ENCODE measurements at regions not wholly inside any gene's neighbourhood (a gene's known extent, or its start where the extent isn't known, plus 50 kb on each side); places are given as distances from the start of the nearest gene placed in this dataset.

DNA sequence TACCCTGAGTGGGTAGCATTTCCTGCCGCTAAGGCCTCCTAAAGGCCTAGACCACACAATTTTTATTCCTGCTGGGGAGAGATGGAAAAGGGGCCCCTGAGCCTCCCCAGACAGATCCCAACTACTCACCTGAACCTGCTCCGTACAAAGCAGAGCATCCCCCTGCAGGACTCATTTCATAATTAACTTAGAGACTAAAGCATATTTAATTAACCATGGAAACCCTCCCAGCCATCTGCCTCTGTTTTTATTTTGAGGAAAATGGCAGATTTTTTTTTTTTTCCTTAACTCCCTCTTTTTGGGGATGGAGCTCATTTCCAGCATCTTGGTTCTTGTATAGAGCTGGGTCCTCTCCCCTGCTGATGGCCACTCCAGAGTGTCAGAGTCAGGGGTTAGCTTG lies 96.5 kb upstream of the CRHR1 start:
- in situ Hi-C loops (cut with HindIII; ENCODE audit: low sequenced_read_pairs): no loop called here
- TF ChIP-seq, protein P1, sequence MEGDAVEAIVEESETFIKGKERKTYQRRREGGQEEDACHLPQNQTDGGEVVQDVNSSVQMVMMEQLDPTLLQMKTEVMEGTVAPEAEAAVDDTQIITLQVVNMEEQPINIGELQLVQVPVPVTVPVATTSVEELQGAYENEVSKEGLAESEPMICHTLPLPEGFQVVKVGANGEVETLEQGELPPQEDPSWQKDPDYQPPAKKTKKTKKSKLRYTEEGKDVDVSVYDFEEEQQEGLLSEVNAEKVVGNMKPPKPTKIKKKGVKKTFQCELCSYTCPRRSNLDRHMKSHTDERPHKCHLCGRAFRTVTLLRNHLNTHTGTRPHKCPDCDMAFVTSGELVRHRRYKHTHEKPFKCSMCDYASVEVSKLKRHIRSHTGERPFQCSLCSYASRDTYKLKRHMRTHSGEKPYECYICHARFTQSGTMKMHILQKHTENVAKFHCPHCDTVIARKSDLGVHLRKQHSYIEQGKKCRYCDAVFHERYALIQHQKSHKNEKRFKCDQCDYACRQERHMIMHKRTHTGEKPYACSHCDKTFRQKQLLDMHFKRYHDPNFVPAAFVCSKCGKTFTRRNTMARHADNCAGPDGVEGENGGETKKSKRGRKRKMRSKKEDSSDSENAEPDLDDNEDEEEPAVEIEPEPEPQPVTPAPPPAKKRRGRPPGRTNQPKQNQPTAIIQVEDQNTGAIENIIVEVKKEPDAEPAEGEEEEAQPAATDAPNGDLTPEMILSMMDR (IDR thresholded peaks at IDR 0.05; ENCODE audit: low read depth, low read length): no peak
- H3K4me3 ChIP-seq (ENCODE audit: low read depth, low read length): no peak overlapping the region
- no peak for DNase-seq (ENCODE audit: low read depth, low spot score)

DNA sequence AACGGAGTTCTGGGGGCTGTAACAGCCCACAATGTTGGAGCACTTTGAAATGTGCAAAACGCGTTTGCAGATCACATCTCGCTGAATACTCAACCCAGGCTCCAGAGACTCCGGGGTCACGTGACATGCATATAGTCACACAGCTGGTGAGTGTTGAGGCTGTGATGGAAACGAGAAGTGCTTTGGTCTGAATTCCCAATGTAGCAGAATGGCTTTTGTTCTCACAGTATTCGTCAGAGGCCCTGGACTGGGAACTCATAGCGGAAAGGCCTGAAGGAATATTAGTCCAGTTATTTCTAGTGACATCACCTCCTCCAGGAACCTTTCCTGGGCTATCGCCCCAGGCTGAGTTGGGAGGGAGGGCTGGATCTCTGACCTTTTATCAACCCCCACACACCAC lies 95.8 kb upstream of the CRHR1 start:
- in situ Hi-C loops (cut with HindIII; ENCODE audit: low sequenced_read_pairs): no loop called here
- DNase-seq (ENCODE audit: low read depth, low spot score): no peak

DNA sequence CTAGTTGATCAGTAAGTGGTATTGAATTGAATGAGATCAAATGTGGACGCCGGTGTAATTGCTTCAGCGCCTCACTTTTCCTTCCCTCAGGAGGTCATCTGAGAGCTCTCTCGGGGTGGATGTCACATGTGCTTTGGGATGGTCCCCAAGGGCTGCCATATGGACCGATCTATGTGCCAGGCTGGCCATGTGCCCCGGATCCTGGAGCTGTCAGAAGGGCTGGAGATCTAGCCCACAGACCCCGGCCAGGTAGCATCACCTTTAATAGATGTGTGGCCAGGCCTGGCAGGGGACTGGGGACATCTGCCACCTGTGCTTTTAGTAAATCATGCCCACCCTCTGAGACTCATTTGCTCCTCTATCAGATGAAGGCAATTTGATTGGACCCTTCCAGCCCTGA lies 95.3 kb upstream of the CRHR1 start:
- TF ChIP-seq, protein P1 (IDR thresholded peaks at IDR 0.05; ENCODE audit: low read depth, low read length): no peak
- in situ Hi-C loops (cut with HindIII; ENCODE audit: low sequenced_read_pairs): no loop called here
- no peak overlapping the region for H3K4me3 ChIP-seq (ENCODE audit: low read depth, low read length)
- DNase-seq (ENCODE audit: low read depth, low spot score): no peak

More for the DNA sequence above, 95.8 kb upstream of the CRHR1 start:
- TF ChIP-seq, protein P1 (IDR thresholded peaks at IDR 0.05; ENCODE audit: low read depth, low read length): no peak
- no peak overlapping the region for H3K4me3 ChIP-seq (ENCODE audit: low read depth, low read length)

DNA sequence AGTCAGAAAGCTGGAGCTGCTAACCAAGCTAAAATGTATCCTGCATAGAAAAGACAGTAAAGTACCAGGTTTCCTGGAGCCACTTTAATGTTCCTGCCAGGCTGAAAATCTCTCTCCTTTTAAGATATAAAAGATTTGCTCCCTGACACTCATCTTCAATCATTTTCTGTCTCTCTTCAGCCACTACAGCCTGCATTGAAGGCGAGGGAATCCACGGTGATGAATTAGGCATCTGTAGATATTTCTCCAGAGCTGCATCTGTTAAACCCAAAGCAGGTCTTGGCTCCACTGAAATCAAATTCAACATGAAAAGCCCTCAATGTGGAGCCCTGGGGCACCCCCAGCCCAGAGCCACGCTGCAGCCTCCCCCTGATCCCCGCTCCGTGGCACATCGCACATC lies 94.7 kb upstream of the CRHR1 start:
- no peak overlapping the region for H3K4me3 ChIP-seq (ENCODE audit: low read depth, low read length)
- DNase-seq (ENCODE audit: low read depth, low spot score): no peak
- TF ChIP-seq, protein P1 (IDR thresholded peaks at IDR 0.05; ENCODE audit: low read depth, low read length): no peak
- in situ Hi-C loops (cut with HindIII; ENCODE audit: low sequenced_read_pairs): no loop called here

DNA sequence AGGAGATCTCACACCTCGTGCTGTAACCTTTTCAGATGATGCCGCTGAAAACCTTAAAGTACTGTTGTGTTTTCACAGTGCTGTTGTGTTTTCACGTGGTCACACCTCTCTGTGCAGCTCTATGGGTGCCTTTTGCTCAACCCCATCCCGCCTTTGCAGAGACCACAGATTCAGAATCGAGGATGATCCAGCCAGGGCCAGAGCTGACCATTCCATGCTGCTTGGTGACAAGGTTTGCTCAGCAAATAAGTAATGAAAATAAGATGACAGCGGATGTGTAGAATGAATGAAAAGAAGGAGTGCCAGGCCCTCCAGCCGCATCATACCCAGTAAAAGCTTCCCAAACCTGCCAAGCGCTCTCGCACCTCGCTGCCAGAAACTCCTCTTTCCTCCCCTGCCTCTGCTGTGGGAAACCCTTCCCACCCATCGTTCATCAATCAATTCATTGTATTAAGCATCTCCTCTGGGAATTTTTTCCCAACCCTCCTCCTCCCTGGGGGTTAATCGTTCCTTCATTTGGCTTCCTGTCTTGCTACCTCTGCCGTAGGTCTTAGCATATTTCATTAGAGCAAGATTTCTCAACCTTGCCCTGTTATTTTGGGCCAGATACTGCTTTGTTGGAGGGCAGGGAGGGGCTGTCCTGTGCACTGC lies 93.4 kb upstream of the CRHR1 start:
- TF ChIP-seq, protein P1 (IDR thresholded peaks at IDR 0.05; ENCODE audit: low read depth, low read length): no peak
- no peak overlapping the region for H3K4me3 ChIP-seq (ENCODE audit: low read depth, low read length)
- no peak for DNase-seq (ENCODE audit: low read depth, low spot score)
- in situ Hi-C loops (cut with HindIII; ENCODE audit: low sequenced_read_pairs): no loop called here

DNA sequence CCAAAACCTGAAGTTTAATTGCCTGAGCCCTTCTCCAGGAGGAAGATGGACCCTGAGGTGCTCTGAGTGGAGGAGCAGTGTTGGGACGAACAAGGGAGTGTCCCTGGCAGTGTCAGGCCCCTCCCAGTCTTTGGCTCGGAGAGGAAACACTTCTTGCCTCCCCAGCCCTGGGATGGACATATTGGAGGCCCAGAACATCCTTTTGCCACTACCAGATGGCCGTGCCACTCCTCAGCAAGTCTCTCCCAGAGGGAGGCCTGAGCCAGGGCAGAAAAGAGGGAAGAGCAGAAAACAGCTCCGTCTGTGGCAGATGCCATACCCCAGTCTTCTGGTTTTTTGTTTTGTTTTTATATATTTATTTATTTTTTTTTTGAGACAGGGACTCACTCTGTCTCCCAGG lies 91.5 kb upstream of the CRHR1 start:
- TF ChIP-seq, protein P1 (IDR thresholded peaks at IDR 0.05; ENCODE audit: low read depth, low read length): no peak
- in situ Hi-C loops (cut with HindIII; ENCODE audit: low sequenced_read_pairs): no loop called here
- no peak for DNase-seq (ENCODE audit: low read depth, low spot score)

More for the DNA sequence above, 91.5 kb upstream of the CRHR1 start:
- no peak overlapping the region for H3K4me3 ChIP-seq (ENCODE audit: low read depth, low read length)

Data from astrocyte of the spinal cord (primary cell).